ENCODE measurements at regions not wholly inside any gene's neighbourhood (a gene's known extent, or its start where the extent isn't known, plus 50 kb on each side); places are given as distances from the start of the nearest gene placed in this dataset.
A peak's percentile ranks its signal among the peaks of the same experiment; 100 is the strongest.

- TF ChIP-seq POLR2A (IDR thresholded peaks at IDR 0.05) (peak in 2 of 4 donors; percentile 7 to 29), CTCF (IDR thresholded peaks at IDR 0.05) (peak in 5 of 6 experiments; percentile 16 to 70 (median 54))
Measured at GRCh38 chr19:30227661-30228112, 144.5 kb upstream of the ZNF536 start.

Measured in esophagus squamous epithelium (tissue), 4 donors.